ENCODE measurements at regions not wholly inside any gene's neighbourhood (a gene's known extent, or its start where the extent isn't known, plus 50 kb on each side); places are given as distances from the start of the nearest gene placed in this dataset.

GRCh38 chr14:85057221-85057620 lies 472.7 kb upstream of the FLRT2 start:
- no peak for TF ChIP-seq RAD21 (conservative IDR thresholded peaks at IDR 0.05)
- TF ChIP-seq MXI1 (conservative IDR thresholded peaks at IDR 0.05; ENCODE audit: poor library complexity, severe bottlenecking): no peak
- no peak for TF ChIP-seq TAF1 (IDR thresholded peaks at IDR 0.05; ENCODE audit: low read depth)
- TF ChIP-seq SMC3 (conservative IDR thresholded peaks at IDR 0.05; ENCODE audit: poor library complexity): no peak
- TF ChIP-seq, protein P1, sequence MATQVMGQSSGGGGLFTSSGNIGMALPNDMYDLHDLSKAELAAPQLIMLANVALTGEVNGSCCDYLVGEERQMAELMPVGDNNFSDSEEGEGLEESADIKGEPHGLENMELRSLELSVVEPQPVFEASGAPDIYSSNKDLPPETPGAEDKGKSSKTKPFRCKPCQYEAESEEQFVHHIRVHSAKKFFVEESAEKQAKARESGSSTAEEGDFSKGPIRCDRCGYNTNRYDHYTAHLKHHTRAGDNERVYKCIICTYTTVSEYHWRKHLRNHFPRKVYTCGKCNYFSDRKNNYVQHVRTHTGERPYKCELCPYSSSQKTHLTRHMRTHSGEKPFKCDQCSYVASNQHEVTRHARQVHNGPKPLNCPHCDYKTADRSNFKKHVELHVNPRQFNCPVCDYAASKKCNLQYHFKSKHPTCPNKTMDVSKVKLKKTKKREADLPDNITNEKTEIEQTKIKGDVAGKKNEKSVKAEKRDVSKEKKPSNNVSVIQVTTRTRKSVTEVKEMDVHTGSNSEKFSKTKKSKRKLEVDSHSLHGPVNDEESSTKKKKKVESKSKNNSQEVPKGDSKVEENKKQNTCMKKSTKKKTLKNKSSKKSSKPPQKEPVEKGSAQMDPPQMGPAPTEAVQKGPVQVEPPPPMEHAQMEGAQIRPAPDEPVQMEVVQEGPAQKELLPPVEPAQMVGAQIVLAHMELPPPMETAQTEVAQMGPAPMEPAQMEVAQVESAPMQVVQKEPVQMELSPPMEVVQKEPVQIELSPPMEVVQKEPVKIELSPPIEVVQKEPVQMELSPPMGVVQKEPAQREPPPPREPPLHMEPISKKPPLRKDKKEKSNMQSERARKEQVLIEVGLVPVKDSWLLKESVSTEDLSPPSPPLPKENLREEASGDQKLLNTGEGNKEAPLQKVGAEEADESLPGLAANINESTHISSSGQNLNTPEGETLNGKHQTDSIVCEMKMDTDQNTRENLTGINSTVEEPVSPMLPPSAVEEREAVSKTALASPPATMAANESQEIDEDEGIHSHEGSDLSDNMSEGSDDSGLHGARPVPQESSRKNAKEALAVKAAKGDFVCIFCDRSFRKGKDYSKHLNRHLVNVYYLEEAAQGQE (IDR thresholded peaks at IDR 0.05; ENCODE audit: borderline replicate concordance): no peak
- TF ChIP-seq, protein P2, sequence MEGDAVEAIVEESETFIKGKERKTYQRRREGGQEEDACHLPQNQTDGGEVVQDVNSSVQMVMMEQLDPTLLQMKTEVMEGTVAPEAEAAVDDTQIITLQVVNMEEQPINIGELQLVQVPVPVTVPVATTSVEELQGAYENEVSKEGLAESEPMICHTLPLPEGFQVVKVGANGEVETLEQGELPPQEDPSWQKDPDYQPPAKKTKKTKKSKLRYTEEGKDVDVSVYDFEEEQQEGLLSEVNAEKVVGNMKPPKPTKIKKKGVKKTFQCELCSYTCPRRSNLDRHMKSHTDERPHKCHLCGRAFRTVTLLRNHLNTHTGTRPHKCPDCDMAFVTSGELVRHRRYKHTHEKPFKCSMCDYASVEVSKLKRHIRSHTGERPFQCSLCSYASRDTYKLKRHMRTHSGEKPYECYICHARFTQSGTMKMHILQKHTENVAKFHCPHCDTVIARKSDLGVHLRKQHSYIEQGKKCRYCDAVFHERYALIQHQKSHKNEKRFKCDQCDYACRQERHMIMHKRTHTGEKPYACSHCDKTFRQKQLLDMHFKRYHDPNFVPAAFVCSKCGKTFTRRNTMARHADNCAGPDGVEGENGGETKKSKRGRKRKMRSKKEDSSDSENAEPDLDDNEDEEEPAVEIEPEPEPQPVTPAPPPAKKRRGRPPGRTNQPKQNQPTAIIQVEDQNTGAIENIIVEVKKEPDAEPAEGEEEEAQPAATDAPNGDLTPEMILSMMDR (IDR thresholded peaks at IDR 0.05; ENCODE audit: poor library complexity, severe bottlenecking): no peak
- TF ChIP-seq POLR2AphosphoS5 (IDR thresholded peaks at IDR 0.05): no peak
- TF ChIP-seq EZH2 (IDR thresholded peaks at IDR 0.05; ENCODE audit: borderline replicate concordance, insufficient read depth, low read length, poor library complexity, severe bottlenecking): no peak
- TF ChIP-seq EP300 (conservative IDR thresholded peaks at IDR 0.05; ENCODE audit: poor library complexity, severe bottlenecking): no peak
- no peaks in the 10 kb centered on the region for H3K36me3 ChIP-seq (ENCODE audit: insufficient read depth, low read length)
- H3K4me3 ChIP-seq (ENCODE audit: low read length): no peak overlapping the region

GRCh38 chr14:85058150-85058549 lies 471.8 kb upstream of the FLRT2 start:
- Histone ChIP-seq H4K20me1 (ENCODE audit: insufficient read depth) (no peaks in the 10 kb centered on the region), H3K9me2 (ENCODE audit: insufficient read depth, low read length) (no peaks in the 10 kb centered on the region), H3K4me3 (ENCODE audit: low read length) (no peak overlapping the region), H3K36me3 (ENCODE audit: insufficient read depth, low read length) (no peaks in the 10 kb centered on the region), H3K79me2 (replicated peaks; ENCODE audit: insufficient read depth, low read length) (no peaks in the 10 kb centered on the region), H3K27ac (ENCODE audit: low read length) (no peak overlapping the region), H3K9me3 (ENCODE audit: low read length) (peaks cover 4% of the 10 kb centered on the region), H2AFZ (ENCODE audit: low read depth, low read length) (no peak overlapping the region), H3K9ac (ENCODE audit: low read length) (no peak overlapping the region), H3K27me3 (ENCODE audit: insufficient read depth, low read depth, low read length) (no peaks in the 10 kb centered on the region), H3F3A (ENCODE audit: insufficient read depth, low read length, poor library complexity, severe bottlenecking) (no peaks in the 10 kb centered on the region), H3K4me2 (ENCODE audit: low read length) (no peak overlapping the region)
- TF ChIP-seq, protein P1 (IDR thresholded peaks at IDR 0.05; ENCODE audit: borderline replicate concordance): no peak
- TF ChIP-seq RAD21 (conservative IDR thresholded peaks at IDR 0.05) (no peak), MXI1 (conservative IDR thresholded peaks at IDR 0.05; ENCODE audit: poor library complexity, severe bottlenecking) (no peak), EP300 (conservative IDR thresholded peaks at IDR 0.05; ENCODE audit: poor library complexity, severe bottlenecking) (no peak), SMC3 (conservative IDR thresholded peaks at IDR 0.05; ENCODE audit: poor library complexity) (no peak), EZH2 (IDR thresholded peaks at IDR 0.05; ENCODE audit: borderline replicate concordance, insufficient read depth, low read length, poor library complexity, severe bottlenecking) (no peak), POLR2AphosphoS5 (IDR thresholded peaks at IDR 0.05) (no peak), TAF1 (IDR thresholded peaks at IDR 0.05; ENCODE audit: low read depth) (no peak)
- TF ChIP-seq, protein P2 (IDR thresholded peaks at IDR 0.05; ENCODE audit: poor library complexity, severe bottlenecking): no peak

More at GRCh38 chr14:85057221-85057620, 472.7 kb upstream of the FLRT2 start:
- no peaks in the 10 kb centered on the region for H3K79me2 ChIP-seq (replicated peaks; ENCODE audit: insufficient read depth, low read length)
- H3K4me2 ChIP-seq (ENCODE audit: low read length): no peak overlapping the region
- H3K9me3 ChIP-seq (ENCODE audit: low read length): peaks cover 4% of the 10 kb centered on the region
- no peak overlapping the region for H2AFZ ChIP-seq (ENCODE audit: low read depth, low read length)
- no peaks in the 10 kb centered on the region for H3K9me2 ChIP-seq (ENCODE audit: insufficient read depth, low read length)
- H3K9ac ChIP-seq (ENCODE audit: low read length): no peak overlapping the region
- H3F3A ChIP-seq (ENCODE audit: insufficient read depth, low read length, poor library complexity, severe bottlenecking): no peaks in the 10 kb centered on the region
- H3K27me3 ChIP-seq (ENCODE audit: insufficient read depth, low read depth, low read length): no peaks in the 10 kb centered on the region
- no peak overlapping the region for H3K27ac ChIP-seq (ENCODE audit: low read length)
- H4K20me1 ChIP-seq (ENCODE audit: insufficient read depth): no peaks in the 10 kb centered on the region
